Psoas muscle (tissue), 7 donors: ENCODE measurements at regions not wholly inside any gene's neighbourhood (a gene's known extent, or its start where the extent isn't known, plus 50 kb on each side); places are given as distances from the start of the nearest gene placed in this dataset.

ENCODE experiments used
- ATAC-seq, 4 donors: fragments of 200-7000 bp; cut with Tn5 transposase; one replicate each; pipeline ENCODE4 v1.9.1; 2020; ENCODE audit warnings: moderate library complexity in 3 of 4, mild to moderate bottlenecking in 2 of 4
- DNase-seq, 2 donors: peaks; one replicate each; pipeline ENCODE4 v3.0.0-alpha.2; 2020
- H3K27ac ChIP-seq: fragments of 200-600 bp; one replicate; pipeline ENCODE4 v1.8.0; 2022
- H3K27me3 ChIP-seq, 3 donors: fragments of 200-600 bp in 1 of 3; one replicate each; pipeline versions ENCODE4 v1.6.1 to v1.8.0; 2013 to 2022; ENCODE audit warnings: low read length in 2 of 3, mild to moderate bottlenecking in 2 of 3, moderate library complexity in 1 of 3; ENCODE audit not compliant: insufficient read depth in 3 of 3
- H3K36me3 ChIP-seq, 2 donors: fragments of 200-600 bp in 1 of 2; one replicate each; pipeline versions ENCODE4 v1.6.1 to v1.8.0; 2013 to 2022; ENCODE audit warnings: low read depth in 1 of 2, mild to moderate bottlenecking in 1 of 2, moderate library complexity in 1 of 2; ENCODE audit not compliant: insufficient read depth in 1 of 2
- H3K4me1 ChIP-seq: fragments of 200-600 bp; one replicate; pipeline ENCODE4 v1.8.0; 2022
- H3K4me3 ChIP-seq: fragments of 200-600 bp; one replicate; pipeline ENCODE4 v1.8.0; 2022; ENCODE audit warnings: mild to moderate bottlenecking
- H3K9me3 ChIP-seq: fragments of 200-600 bp; one replicate; pipeline ENCODE4 v1.8.0; 2022
- WGBS, 3 donors: extraction: QIAGEN DNeasy Blood & Tissue Kit; methylation state at CpG; one replicate each; pipeline versions ENCODE4 v1.1.6 to v1.1.7; 2013; 5-methylcytosine and 5-hydroxymethylcytosine counted together
- intact Hi-C, 2 donors: fragments of 100-400 bp; cut with DNase I; formaldehyde crosslinking; loops; one replicate each; pipeline versions ENCODE4 v1.11.0 to v1.14.2; 2022
- TF ChIP-seq, protein P1 (sequence below): fragments of 200-600 bp; IDR thresholded peaks from one replicate; pipeline ENCODE4 v1.8.0; 2022; ENCODE audit warnings: antibody characterized with exemption
- donor health status: healthy with polysubstance abuse.
- donor health status: DM: no; HTN: no; CAD: no; lungs with moderate emphysema.
- donor health status: Bipolar disorder and iron deficiency.
- donor health status: healthy.
- donor health status: DM: yes; HTN: yes; CAD: no.
- donor health status: DM: no; HTN: no; CAD: no.
- donor health status: DM: yes; HTN: yes; CAD: no.

DNA sequence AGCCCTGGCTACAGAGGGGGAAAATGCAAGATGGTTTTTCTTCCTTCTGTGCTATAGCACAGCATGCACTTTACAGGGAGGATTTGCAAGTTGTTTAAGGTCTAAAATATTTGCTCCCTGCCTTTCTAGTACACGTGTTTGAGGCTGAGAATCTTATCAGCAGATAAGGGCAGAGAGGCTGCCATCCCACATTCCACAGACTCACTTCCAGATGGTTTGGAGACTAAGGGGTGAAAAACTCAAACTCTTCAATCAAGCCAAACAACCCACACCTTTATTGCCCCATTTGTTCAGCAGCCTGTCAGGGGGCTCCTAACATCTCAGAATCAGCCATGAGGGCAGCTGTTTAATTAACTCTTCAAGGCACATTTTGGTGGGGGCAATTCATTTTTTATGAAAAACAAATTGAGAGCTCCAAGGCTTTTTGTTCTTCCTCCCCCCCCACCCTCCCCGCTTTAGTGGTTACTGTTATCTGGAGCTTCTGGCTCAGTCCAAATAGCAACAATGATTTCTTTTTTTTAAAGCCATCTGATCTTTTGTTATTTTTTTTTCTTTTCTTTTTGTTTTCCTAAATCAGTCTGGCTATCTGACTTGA is 242.6 kb upstream of the NT5C1B start:
- ATAC-seq = no peak
- Histone ChIP-seq H3K36me3 (no peaks in the 10 kb centered on the region), H3K9me3 (no peaks in the 10 kb centered on the region), H3K27ac (no peak overlapping the region), H3K4me3 (no peak overlapping the region), H3K27me3 (no peaks in the 10 kb centered on the region), H3K4me1 (peaks cover 25% of the 10 kb centered on the region)
- no peak for DNase-seq
- TF ChIP-seq, protein P1, sequence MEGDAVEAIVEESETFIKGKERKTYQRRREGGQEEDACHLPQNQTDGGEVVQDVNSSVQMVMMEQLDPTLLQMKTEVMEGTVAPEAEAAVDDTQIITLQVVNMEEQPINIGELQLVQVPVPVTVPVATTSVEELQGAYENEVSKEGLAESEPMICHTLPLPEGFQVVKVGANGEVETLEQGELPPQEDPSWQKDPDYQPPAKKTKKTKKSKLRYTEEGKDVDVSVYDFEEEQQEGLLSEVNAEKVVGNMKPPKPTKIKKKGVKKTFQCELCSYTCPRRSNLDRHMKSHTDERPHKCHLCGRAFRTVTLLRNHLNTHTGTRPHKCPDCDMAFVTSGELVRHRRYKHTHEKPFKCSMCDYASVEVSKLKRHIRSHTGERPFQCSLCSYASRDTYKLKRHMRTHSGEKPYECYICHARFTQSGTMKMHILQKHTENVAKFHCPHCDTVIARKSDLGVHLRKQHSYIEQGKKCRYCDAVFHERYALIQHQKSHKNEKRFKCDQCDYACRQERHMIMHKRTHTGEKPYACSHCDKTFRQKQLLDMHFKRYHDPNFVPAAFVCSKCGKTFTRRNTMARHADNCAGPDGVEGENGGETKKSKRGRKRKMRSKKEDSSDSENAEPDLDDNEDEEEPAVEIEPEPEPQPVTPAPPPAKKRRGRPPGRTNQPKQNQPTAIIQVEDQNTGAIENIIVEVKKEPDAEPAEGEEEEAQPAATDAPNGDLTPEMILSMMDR = no peak
- 60 to 80% (median 78%) methylated on average over 2 of the region's 2 CpGs for WGBS, 3 donors
- intact Hi-C loops = no loop called here

DNA sequence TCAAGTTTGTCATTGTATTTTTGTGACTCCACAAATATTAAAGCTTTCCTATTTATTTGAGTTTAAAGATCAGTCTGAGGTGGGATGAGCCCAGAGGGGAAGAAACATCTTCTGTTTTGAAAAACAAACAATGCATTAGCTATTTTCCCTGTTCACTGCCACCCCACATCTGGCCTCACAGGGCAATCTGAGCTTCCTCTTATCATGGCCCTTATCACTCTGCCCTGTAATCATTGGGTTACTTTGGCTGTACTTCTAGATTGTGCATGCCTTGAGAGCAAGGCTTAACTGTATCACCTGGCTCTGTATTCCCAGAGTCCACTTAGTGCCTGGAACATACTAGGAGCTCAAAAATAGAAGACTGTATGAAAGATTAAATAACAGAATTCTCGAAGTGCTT is 241.6 kb upstream of the NT5C1B start:
- Histone ChIP-seq H3K27ac (no peak overlapping the region), H3K4me3 (no peak overlapping the region), H3K4me1 (peaks cover 25% of the 10 kb centered on the region), H3K9me3 (no peaks in the 10 kb centered on the region), H3K36me3 (no peaks in the 10 kb centered on the region), H3K27me3 (no peaks in the 10 kb centered on the region)
- intact Hi-C loops = no loop called here
- ATAC-seq (no peak), DNase-seq (no peak)
- TF ChIP-seq, protein P1 = no peak
- WGBS, 3 donors = 31 to 50% (median 39%) methylated on average over 1 of the region's 1 CpG

DNA sequence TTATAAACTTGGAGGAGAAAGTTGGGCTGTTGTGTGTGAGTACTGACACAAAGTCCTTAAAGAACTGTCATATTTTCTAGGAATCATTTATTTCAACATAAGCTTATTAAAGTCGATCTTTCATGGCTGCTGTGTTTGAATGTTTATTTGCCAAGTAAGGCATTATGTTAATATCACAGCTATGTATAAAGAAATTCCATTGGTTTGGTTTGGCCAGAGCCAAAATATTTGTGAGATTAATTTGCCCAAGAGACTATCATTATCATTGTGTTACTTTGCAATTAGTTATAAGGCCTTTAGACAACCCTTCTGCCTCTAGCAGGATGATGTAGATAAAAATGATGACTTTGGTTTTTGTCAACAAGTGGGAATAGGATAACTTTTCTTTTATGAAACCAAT is 240.6 kb upstream of the NT5C1B start:
- DNase-seq = no peak
- Histone ChIP-seq H3K4me3 (no peak overlapping the region), H3K4me1 (peaks cover 30% of the 10 kb centered on the region), H3K36me3 (no peaks in the 10 kb centered on the region), H3K27me3 (no peaks in the 10 kb centered on the region), H3K9me3 (no peaks in the 10 kb centered on the region), H3K27ac (peak overlapping the region; percentile 56)
- WGBS, 3 donors = 29 to 58% (median 34%) methylated on average over 1 of the region's 1 CpG
- intact Hi-C loops = no loop called here
- TF ChIP-seq, protein P1 = no peak
- ATAC-seq = no peak

DNA sequence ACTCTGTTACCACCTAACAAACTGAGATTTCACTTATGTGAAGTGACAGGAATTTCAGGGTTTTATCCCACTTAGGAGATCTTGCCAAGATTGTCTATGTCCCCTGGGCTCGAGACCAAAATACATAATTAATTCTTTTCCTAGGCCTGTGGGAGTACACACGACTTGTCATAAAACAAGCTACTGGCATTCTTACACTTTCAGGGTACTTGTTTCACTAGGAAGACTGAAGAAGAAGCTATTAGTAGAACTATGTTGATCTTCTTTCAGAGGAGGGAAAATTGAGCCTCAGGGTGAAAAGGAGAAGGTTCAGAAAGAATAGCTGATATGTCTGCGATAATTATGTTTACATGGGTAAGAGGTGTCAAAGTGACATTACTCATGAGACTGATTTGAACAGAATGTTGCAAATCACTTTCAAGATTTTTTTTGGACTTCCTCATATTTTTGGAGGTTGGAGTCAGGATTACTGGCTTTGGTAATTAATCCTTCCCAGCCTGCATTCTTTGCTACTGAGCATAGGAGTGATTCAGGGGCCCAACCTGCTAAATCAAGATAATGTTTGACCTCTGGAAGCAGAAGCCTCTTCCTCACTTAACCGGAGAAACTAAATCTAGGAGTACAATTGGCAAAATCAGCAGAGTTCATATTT is 240.0 kb upstream of the NT5C1B start:
- Histone ChIP-seq H3K36me3 (no peaks in the 10 kb centered on the region), H3K9me3 (no peaks in the 10 kb centered on the region), H3K4me3 (no peak overlapping the region), H3K4me1 (peaks cover 36% of the 10 kb centered on the region), H3K27me3 (no peaks in the 10 kb centered on the region), H3K27ac (peak overlapping the region; percentile 56)
- peak in 2 of 4 donors; percentile 39 to 62 for ATAC-seq
- WGBS, 3 donors = 22 to 43% (median 24%) methylated on average over 4 of the region's 4 CpGs
- intact Hi-C loops = no loop called here
- no peak for DNase-seq
- TF ChIP-seq, protein P1 = no peak

DNA sequence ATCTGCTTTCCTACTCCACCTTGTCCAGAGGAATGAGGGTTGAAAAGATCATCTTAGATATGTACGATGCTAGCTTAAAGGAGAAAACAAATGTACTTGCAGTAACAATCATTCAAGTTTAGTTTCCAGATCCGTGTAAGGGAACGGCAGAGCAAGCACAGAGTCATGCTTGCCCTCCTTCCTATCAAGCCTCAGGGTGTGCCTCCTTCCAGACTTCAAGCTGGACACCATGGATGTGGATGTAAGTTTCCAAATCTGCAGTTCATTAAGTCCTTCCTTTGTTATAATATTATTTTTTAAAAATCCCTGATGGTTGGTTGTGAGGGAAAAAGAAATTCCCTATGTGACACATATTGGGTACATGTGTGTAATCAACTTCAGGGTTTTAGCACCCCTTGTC is 238.9 kb upstream of the NT5C1B start:
- 79 to 82% (median 82%) methylated on average over 3 of the region's 3 CpGs for WGBS, 3 donors
- Histone ChIP-seq H3K4me3 (no peak overlapping the region), H3K9me3 (no peaks in the 10 kb centered on the region), H3K36me3 (no peaks in the 10 kb centered on the region), H3K4me1 (peaks cover 39% of the 10 kb centered on the region), H3K27ac (no peak overlapping the region), H3K27me3 (no peaks in the 10 kb centered on the region)
- intact Hi-C loops = no loop called here
- no peak for DNase-seq
- no peak for ATAC-seq
- TF ChIP-seq, protein P1 = no peak
